Kidney tubule cell (primary cell): ENCODE measurements at regions not wholly inside any gene's neighbourhood (a gene's known extent, or its start where the extent isn't known, plus 50 kb on each side); places are given as distances from the start of the nearest gene placed in this dataset.

ENCODE experiments used
- DNase-seq: peaks from one replicate; pipeline ENCODE4 v3.0.0-alpha.2; 2018; ENCODE audit warnings: low spot score

- no peak for DNase-seq
These were observed 711.8 kb upstream of the MAP3K7 start for GRCh38 chr6:91298543-91299145.

GRCh38 chr6:91293395-91293794, 706.5 kb upstream of the MAP3K7 start:
- DNase-seq, result no peak

- peak; percentile 16 for DNase-seq
These were observed 704.2 kb upstream of the MAP3K7 start for GRCh38 chr6:91291071-91291470.

- no peak for DNase-seq
These were observed 701.9 kb upstream of the MAP3K7 start for GRCh38 chr6:91288741-91289140.

- no peak for DNase-seq
These were observed 695.0 kb upstream of the MAP3K7 start for GRCh38 chr6:91281901-91282300.

GRCh38 chr6:91280494-91280830, 693.6 kb upstream of the MAP3K7 start:
- no peak for DNase-seq

- no peak for DNase-seq
These were observed 693.0 kb upstream of the MAP3K7 start for GRCh38 chr6:91279740-91280493.

- peak; percentile 85 for DNase-seq
These were observed 691.5 kb upstream of the MAP3K7 start for GRCh38 chr6:91278416-91278815.

- DNase-seq, result peak; percentile 55
These were observed 689.4 kb upstream of the MAP3K7 start for GRCh38 chr6:91276315-91276714.

- DNase-seq, result no peak
These were observed 686.9 kb upstream of the MAP3K7 start for GRCh38 chr6:91273729-91274128.

GRCh38 chr6:91271807-91272206, 684.9 kb upstream of the MAP3K7 start:
- no peak for DNase-seq

- no peak for DNase-seq
These were observed 682.1 kb upstream of the MAP3K7 start for GRCh38 chr6:91268941-91269340.

GRCh38 chr6:91267246-91267645, 680.4 kb upstream of the MAP3K7 start:
- DNase-seq, result no peak

GRCh38 chr6:91266156-91266555, 679.3 kb upstream of the MAP3K7 start:
- no peak for DNase-seq

GRCh38 chr6:91243436-91243835, 656.6 kb upstream of the MAP3K7 start:
- no peak for DNase-seq

- DNase-seq, result no peak
These were observed 655.7 kb upstream of the MAP3K7 start for GRCh38 chr6:91242614-91242949.

GRCh38 chr6:91241946-91242613, 655.2 kb upstream of the MAP3K7 start:
- no peak for DNase-seq

- no peak for DNase-seq
These were observed 654.2 kb upstream of the MAP3K7 start for GRCh38 chr6:91240878-91241603.

- DNase-seq, result no peak
These were observed 634.3 kb upstream of the MAP3K7 start for GRCh38 chr6:91221072-91221720.

- DNase-seq, result no peak
These were observed 626.5 kb upstream of the MAP3K7 start for GRCh38 chr6:91213229-91213901.

- DNase-seq, result peak; percentile 19
These were observed 611.9 kb upstream of the MAP3K7 start for GRCh38 chr6:91198588-91199255.
